Vagina (tissue), 2 donors: ENCODE measurements at regions not wholly inside any gene's neighbourhood (a gene's known extent, or its start where the extent isn't known, plus 50 kb on each side); places are given as distances from the start of the nearest gene placed in this dataset.
"Not testable (repeated sequence)": the region's sequence is repeated elsewhere in the genome, so short reads cannot be mapped to it uniquely, and the experiment has no call there.

ENCODE experiments used
- CTCF ChIP-seq, 3 experiments: fragments of 450-650 bp in 2 of 3; fragments of 200-600 bp in 1 of 3; sonication (generic) in 1 of 3; IDR thresholded peaks; one replicate each; pipeline ENCODE4 v1.5.1; 2017 to 2019; ENCODE audit warnings: antibody characterized with exemption in 3 of 3, mild to moderate bottlenecking in 2 of 3, moderate library complexity in 2 of 3
- POLR2A ChIP-seq, 2 donors: fragments of 450-650 bp; IDR thresholded peaks; one replicate each; pipeline ENCODE4 v1.6.1; 2017; ENCODE audit warnings: antibody characterized with exemption in 2 of 2, mild to moderate bottlenecking in 2 of 2, moderate library complexity in 2 of 2

- TF ChIP-seq POLR2A, CTCF (IDR thresholded peaks at IDR 0.05): not testable (repeated sequence)
Observed at GRCh38 chr11:71783191-71783590, 49.8 kb upstream of the DEFB108B start.
